Calu3 (cell line): ENCODE measurements at regions not wholly inside any gene's neighbourhood (a gene's known extent, or its start where the extent isn't known, plus 50 kb on each side); places are given as distances from the start of the nearest gene placed in this dataset.

Source experiments
- BruUV-seq: library from RNA; stranded (reverse); fragments of 400-500 nt; replicated peaks from 2 replicates; lab custom pipeline; 2021; lab: Mats Ljungman, UMichigan
- CTCF ChIA-PET: fragments of 300-600 bp; sonication (Branson Sonifier 250); formaldehyde crosslinking; loops from one replicate; lab custom pipeline; 2022; ENCODE audit warnings: antibody characterized with exemption; lab: Charles Lee
- DNase-seq: peaks from one replicate; pipeline ENCODE4 v3.0.0; 2022
- H3K27ac Mint-ChIP-seq: one replicate; pipeline ENCODE4 v1.8.0; 2022; ENCODE audit warnings: mixed read lengths; ENCODE audit not compliant: unreplicated experiment
- H3K27me3 Mint-ChIP-seq: one replicate; pipeline ENCODE4 v1.8.0; 2022; ENCODE audit warnings: mixed read lengths; ENCODE audit not compliant: unreplicated experiment
- H3K36me3 Mint-ChIP-seq: one replicate; pipeline ENCODE4 v1.8.0; 2022; ENCODE audit warnings: mild to moderate bottlenecking, moderate library complexity, mixed read lengths; ENCODE audit not compliant: insufficient read depth, unreplicated experiment
- H3K4me1 Mint-ChIP-seq: one replicate; pipeline ENCODE4 v1.8.0; 2022; ENCODE audit warnings: mild to moderate bottlenecking, low read depth, mixed read lengths; ENCODE audit not compliant: unreplicated experiment
- H3K4me3 Mint-ChIP-seq: one replicate; pipeline ENCODE4 v1.8.0; 2022; ENCODE audit warnings: mild to moderate bottlenecking, low read depth, moderate library complexity, mixed read lengths; ENCODE audit not compliant: unreplicated experiment
- H3K9me3 Mint-ChIP-seq: one replicate; pipeline ENCODE4 v1.8.0; 2022; ENCODE audit warnings: low read depth, mixed read lengths; ENCODE audit not compliant: unreplicated experiment
- intact Hi-C: fragments of 100-400 bp; cut with micrococcal nuclease; formaldehyde crosslinking; loops from one replicate; pipeline ENCODE4 v1.10.0; 2022; ENCODE audit not compliant: unreplicated experiment
- TF ChIP-seq, protein P1 (sequence below): fragments of 200-600 bp; IDR thresholded peaks from one replicate; pipeline ENCODE4 v1.8.0; 2022; ENCODE audit warnings: antibody characterized with exemption; ENCODE audit not compliant: unreplicated experiment

GRCh38 chr2:188850786-188851185 lies 123.4 kb upstream of the COL3A1 start:
- TF ChIP-seq, protein P1, sequence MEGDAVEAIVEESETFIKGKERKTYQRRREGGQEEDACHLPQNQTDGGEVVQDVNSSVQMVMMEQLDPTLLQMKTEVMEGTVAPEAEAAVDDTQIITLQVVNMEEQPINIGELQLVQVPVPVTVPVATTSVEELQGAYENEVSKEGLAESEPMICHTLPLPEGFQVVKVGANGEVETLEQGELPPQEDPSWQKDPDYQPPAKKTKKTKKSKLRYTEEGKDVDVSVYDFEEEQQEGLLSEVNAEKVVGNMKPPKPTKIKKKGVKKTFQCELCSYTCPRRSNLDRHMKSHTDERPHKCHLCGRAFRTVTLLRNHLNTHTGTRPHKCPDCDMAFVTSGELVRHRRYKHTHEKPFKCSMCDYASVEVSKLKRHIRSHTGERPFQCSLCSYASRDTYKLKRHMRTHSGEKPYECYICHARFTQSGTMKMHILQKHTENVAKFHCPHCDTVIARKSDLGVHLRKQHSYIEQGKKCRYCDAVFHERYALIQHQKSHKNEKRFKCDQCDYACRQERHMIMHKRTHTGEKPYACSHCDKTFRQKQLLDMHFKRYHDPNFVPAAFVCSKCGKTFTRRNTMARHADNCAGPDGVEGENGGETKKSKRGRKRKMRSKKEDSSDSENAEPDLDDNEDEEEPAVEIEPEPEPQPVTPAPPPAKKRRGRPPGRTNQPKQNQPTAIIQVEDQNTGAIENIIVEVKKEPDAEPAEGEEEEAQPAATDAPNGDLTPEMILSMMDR, result no peak
- Mint-ChIP-seq H3K4me3 (no peak overlapping the region), H3K36me3 (no peaks in the 10 kb centered on the region), H3K27me3 (no peaks in the 10 kb centered on the region), H3K4me1 (no peaks in the 10 kb centered on the region), H3K9me3 (no peaks in the 10 kb centered on the region), H3K27ac (no peak overlapping the region)
- intact Hi-C loops, result no loop called here
- CTCF ChIA-PET, result no interaction called here
- DNase-seq, result no peak
- no TSS peak for BruUV-seq

- TF ChIP-seq, protein P1, result no peak
- Mint-ChIP-seq H3K9me3 (no peaks in the 10 kb centered on the region), H3K4me1 (no peaks in the 10 kb centered on the region), H3K4me3 (no peak overlapping the region), H3K27ac (no peak overlapping the region), H3K27me3 (no peaks in the 10 kb centered on the region), H3K36me3 (no peaks in the 10 kb centered on the region)
- no peak for DNase-seq
- CTCF ChIA-PET, result no interaction called here
- no TSS peak for BruUV-seq
- intact Hi-C loops, result no loop called here
Observed at GRCh38 chr2:188851311-188851710, 122.9 kb upstream of the COL3A1 start.

DNA sequence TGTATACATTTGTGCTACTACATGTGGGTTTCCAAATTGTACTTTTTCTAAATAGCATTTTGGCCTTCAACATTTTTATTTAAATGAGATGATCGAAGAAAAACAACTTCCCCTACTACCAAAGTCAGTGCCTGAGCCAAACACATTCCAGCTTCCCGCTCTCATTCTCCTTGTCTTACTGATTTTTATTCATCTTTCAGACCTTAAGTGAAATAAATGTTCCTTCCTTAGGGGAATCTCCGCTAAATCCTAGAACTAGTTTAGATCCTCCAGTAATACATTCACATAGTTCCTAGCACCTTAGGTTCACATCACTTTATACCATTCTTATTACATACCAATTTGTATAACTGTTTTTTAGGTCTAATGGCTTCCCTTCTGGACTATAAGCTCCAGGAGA lies 122.3 kb upstream of the COL3A1 start:
- TF ChIP-seq, protein P1, result no peak
- H3K9me3 Mint-ChIP-seq, result no peaks in the 10 kb centered on the region
- DNase-seq, result no peak
- CTCF ChIA-PET, result no interaction called here
- H3K27ac Mint-ChIP-seq, result no peak overlapping the region
- intact Hi-C loops, result no loop called here
- H3K4me1 Mint-ChIP-seq, result no peaks in the 10 kb centered on the region
- BruUV-seq, result no TSS peak
- H3K27me3 Mint-ChIP-seq, result no peaks in the 10 kb centered on the region
- no peak overlapping the region for H3K4me3 Mint-ChIP-seq
- H3K36me3 Mint-ChIP-seq, result no peaks in the 10 kb centered on the region

GRCh38 chr2:188852772-188853171 lies 121.4 kb upstream of the COL3A1 start:
- Mint-ChIP-seq H3K4me3 (no peak overlapping the region), H3K27ac (no peak overlapping the region), H3K9me3 (no peaks in the 10 kb centered on the region), H3K4me1 (no peaks in the 10 kb centered on the region), H3K36me3 (no peaks in the 10 kb centered on the region), H3K27me3 (no peaks in the 10 kb centered on the region)
- TF ChIP-seq, protein P1, result no peak
- intact Hi-C loops, result no loop called here
- DNase-seq, result no peak
- CTCF ChIA-PET, result no interaction called here
- no TSS peak for BruUV-seq
